DOHH2 (cell line): ENCODE measurements at regions not wholly inside any gene's neighbourhood (a gene's known extent, or its start where the extent isn't known, plus 50 kb on each side); places are given as distances from the start of the nearest gene placed in this dataset.

Source experiments
- H3F3A ChIP-seq: fragments of 200-600 bp; sonication (generic), shearing (Covaris generic); 2 replicates; pipeline ENCODE4 v1.6.0; 2016; ENCODE audit warnings: antibody characterized with exemption, mild to moderate bottlenecking; ENCODE audit not compliant: control insufficient read depth, insufficient read depth
- H3K27ac ChIP-seq: fragments of 200-600 bp; sonication (generic); 2 replicates; pipeline ENCODE4 v1.5.1; 2014; ENCODE audit warnings: low read depth, mild to moderate bottlenecking, low read length, moderate library complexity
- H3K27me3 ChIP-seq: fragments of 200-600 bp; sonication (generic); 2 replicates; pipeline ENCODE4 v1.6.1; 2014; ENCODE audit warnings: mild to moderate bottlenecking, low read length, mixed read lengths; ENCODE audit not compliant: control insufficient read depth
- H3K36me3 ChIP-seq: fragments of 200-600 bp; sonication (generic); 2 replicates; pipeline ENCODE4 v1.6.1; 2014; ENCODE audit warnings: mild to moderate bottlenecking, low read length, moderate library complexity, mixed read lengths; ENCODE audit not compliant: control insufficient read depth
- H3K4me1 ChIP-seq: fragments of 200-600 bp; sonication (generic); 2 replicates; pipeline ENCODE4 v1.6.1; 2014; ENCODE audit warnings: mild to moderate bottlenecking, low read length, mixed read lengths; ENCODE audit not compliant: control insufficient read depth
- H3K4me2 ChIP-seq: fragments of 200-600 bp; sonication (generic); 2 replicates; pipeline ENCODE4 v1.6.0; 2014; ENCODE audit warnings: mild to moderate bottlenecking, low read length, moderate library complexity
- H3K4me3 ChIP-seq: fragments of 200-600 bp; sonication (generic); 2 replicates; pipeline ENCODE4 v1.5.1; 2014; ENCODE audit warnings: mild to moderate bottlenecking, low read length, mixed read lengths
- H3K79me2 ChIP-seq: fragments of 200-600 bp; sonication (generic); 2 replicates; pipeline ENCODE4 v1.6.1; 2014; ENCODE audit warnings: mild to moderate bottlenecking, low read length, mixed read lengths; ENCODE audit not compliant: control insufficient read depth
- H3K9me2 ChIP-seq: fragments of 200-600 bp; sonication (generic); replicated peaks from 2 replicates; pipeline ENCODE4 v1.6.1; 2014; ENCODE audit warnings: mild to moderate bottlenecking, low read length, mixed read lengths; ENCODE audit not compliant: control insufficient read depth
- H3K9me3 ChIP-seq: fragments of 200-600 bp; sonication (generic); 2 replicates; pipeline ENCODE4 v1.6.1; 2014; ENCODE audit warnings: antibody characterized with exemption, low read length, mixed read lengths; ENCODE audit not compliant: control insufficient read depth, insufficient read depth
- H4K20me1 ChIP-seq: fragments of 200-600 bp; sonication (generic); 2 replicates; pipeline ENCODE4 v1.6.0; 2014; ENCODE audit warnings: low read depth, mild to moderate bottlenecking, antibody characterized with exemption, low read length, moderate library complexity; ENCODE audit not compliant: control insufficient read depth, insufficient read depth
- EZH2phosphoT487 ChIP-seq: fragments of 200-600 bp; sonication (generic); IDR thresholded peaks from 2 replicates; pipeline ENCODE4 v1.6.1; 2017; ENCODE audit warnings: borderline replicate concordance, mild to moderate bottlenecking, antibody characterized with exemption, low read length, moderate library complexity, mixed read lengths
- TF ChIP-seq, protein P1 (sequence below): fragments of 200-600 bp; sonication (generic); IDR thresholded peaks from one replicate; pipeline ENCODE4 v1.5.1; 2014; ENCODE audit warnings: antibody characterized with exemption, mild to moderate bottlenecking, low read depth, low read length; ENCODE audit not compliant: poor library complexity, severe bottlenecking

DNA sequence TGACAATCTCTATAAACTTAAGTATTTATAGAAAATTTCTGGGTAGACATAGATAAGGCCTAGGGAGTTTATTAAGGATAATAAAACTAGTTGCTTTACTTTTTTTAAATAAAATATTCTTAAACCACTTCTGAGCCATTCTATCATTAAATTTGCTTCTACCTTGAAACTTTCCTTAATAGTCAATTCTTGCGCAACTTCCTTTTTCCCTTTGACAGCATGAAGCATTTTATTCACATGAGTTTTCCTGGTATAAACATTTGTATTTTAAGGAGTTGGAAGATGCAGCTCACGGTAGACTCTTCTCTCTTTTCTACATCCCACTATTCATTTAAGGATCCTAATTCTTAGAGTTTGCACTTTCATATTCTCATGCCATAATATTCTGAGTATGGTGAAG lies 75.8 kb upstream of the DPH5 start:
- H3K4me2 ChIP-seq, result no peak overlapping the region
- peaks cover 4% of the 10 kb centered on the region for H3F3A ChIP-seq
- H3K9me3 ChIP-seq, result no peaks in the 10 kb centered on the region

DNA sequence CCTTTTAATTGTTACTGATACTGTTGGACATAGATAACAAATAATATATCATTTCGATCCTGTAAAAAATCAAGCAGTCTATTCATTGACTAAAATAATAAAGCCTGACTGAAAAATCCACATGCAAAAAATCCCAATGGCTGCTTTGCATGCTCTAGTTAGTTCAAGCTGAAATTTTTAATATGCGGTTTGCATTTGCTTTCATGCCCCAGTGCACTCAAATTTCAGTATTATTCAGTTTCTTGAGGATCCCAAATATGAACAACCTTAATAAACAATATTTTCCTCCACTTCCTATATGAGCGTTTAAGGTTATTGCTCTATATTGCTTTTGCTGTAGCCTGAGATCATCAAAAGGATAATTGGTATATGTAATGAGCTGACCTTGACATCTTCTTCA lies 75.1 kb upstream of the DPH5 start:
- H3K9me3 ChIP-seq, result no peaks in the 10 kb centered on the region
- H4K20me1 ChIP-seq, result no peaks in the 10 kb centered on the region
- peaks cover 12% of the 10 kb centered on the region for H3K4me1 ChIP-seq
- H3K4me3 ChIP-seq, result no peak overlapping the region
- H3K4me2 ChIP-seq, result no peak overlapping the region
- no peaks in the 10 kb centered on the region for H3K36me3 ChIP-seq
- TF ChIP-seq, protein P1, sequence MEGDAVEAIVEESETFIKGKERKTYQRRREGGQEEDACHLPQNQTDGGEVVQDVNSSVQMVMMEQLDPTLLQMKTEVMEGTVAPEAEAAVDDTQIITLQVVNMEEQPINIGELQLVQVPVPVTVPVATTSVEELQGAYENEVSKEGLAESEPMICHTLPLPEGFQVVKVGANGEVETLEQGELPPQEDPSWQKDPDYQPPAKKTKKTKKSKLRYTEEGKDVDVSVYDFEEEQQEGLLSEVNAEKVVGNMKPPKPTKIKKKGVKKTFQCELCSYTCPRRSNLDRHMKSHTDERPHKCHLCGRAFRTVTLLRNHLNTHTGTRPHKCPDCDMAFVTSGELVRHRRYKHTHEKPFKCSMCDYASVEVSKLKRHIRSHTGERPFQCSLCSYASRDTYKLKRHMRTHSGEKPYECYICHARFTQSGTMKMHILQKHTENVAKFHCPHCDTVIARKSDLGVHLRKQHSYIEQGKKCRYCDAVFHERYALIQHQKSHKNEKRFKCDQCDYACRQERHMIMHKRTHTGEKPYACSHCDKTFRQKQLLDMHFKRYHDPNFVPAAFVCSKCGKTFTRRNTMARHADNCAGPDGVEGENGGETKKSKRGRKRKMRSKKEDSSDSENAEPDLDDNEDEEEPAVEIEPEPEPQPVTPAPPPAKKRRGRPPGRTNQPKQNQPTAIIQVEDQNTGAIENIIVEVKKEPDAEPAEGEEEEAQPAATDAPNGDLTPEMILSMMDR, result no peak
- TF ChIP-seq EZH2phosphoT487, result no peak
- no peaks in the 10 kb centered on the region for H3K79me2 ChIP-seq
- H3K27me3 ChIP-seq, result no peaks in the 10 kb centered on the region
- H3K27ac ChIP-seq, result no peak overlapping the region
- H3K9me2 ChIP-seq, result no peaks in the 10 kb centered on the region
- peaks cover under 1% of the 10 kb centered on the region; the same call in 1 of the 2 replicates for H3F3A ChIP-seq

More for the DNA sequence above, 75.8 kb upstream of the DPH5 start:
- no peak overlapping the region for H3K27ac ChIP-seq
- H3K27me3 ChIP-seq, result no peaks in the 10 kb centered on the region
- no peaks in the 10 kb centered on the region for H3K9me2 ChIP-seq
- H3K4me1 ChIP-seq, result peaks cover 12% of the 10 kb centered on the region
- no peaks in the 10 kb centered on the region for H4K20me1 ChIP-seq
- TF ChIP-seq, protein P1, result no peak
- TF ChIP-seq EZH2phosphoT487, result no peak
- no peaks in the 10 kb centered on the region for H3K79me2 ChIP-seq
- no peak overlapping the region for H3K4me3 ChIP-seq
- H3K36me3 ChIP-seq, result no peaks in the 10 kb centered on the region

DNA sequence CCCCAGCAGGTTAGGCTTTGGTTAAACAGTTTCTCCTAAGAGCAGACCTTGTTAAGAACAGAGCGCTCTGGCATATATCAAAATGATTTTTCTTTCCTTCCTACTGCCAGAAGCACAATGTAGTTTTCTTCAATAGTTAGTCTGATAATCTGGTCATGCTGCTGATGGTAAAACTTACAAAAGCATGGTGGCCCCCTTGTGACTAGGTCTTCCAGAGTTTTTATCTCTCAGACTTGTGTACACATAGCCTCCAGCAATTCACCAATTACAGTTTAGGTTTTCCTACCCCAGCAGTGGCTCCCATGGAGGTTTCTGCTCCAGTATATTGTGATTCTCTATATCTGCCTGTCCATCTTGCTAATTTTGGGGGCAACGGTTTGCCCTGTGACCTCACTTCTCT lies 73.3 kb upstream of the DPH5 start:
- H3K4me3 ChIP-seq, result no peak overlapping the region
- H3K27ac ChIP-seq, result no peak overlapping the region
- no peaks in the 10 kb centered on the region for H3F3A ChIP-seq
- H4K20me1 ChIP-seq, result no peaks in the 10 kb centered on the region
- no peak for TF ChIP-seq EZH2phosphoT487
- TF ChIP-seq, protein P1, result no peak
- H3K4me2 ChIP-seq, result no peak overlapping the region
- peaks cover 12% of the 10 kb centered on the region for H3K4me1 ChIP-seq
- H3K27me3 ChIP-seq, result no peaks in the 10 kb centered on the region
- no peaks in the 10 kb centered on the region for H3K9me3 ChIP-seq
- H3K9me2 ChIP-seq, result no peaks in the 10 kb centered on the region
- no peaks in the 10 kb centered on the region for H3K36me3 ChIP-seq
- H3K79me2 ChIP-seq, result no peaks in the 10 kb centered on the region

DNA sequence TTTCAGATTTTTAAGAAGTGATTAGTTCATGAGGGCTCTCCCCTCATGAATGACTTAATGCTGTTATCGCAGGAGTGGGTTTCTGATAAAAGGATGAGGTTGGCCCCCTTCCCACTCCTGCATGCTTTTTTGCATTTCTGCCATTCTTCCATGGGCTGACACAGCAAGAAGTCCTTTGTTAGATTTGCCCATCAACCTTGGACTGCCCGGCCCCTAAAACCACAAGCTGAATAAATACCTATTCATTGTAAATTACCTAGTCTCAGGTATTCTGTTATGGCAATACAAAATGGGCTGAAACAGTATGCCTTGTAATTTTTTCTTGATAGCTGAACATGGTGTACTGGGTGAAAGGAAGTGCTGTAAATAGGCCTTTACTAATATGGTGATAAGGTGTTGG lies 72.7 kb upstream of the DPH5 start:
- H3K9me2 ChIP-seq, result no peaks in the 10 kb centered on the region
- TF ChIP-seq, protein P1, result no peak
- no peak for TF ChIP-seq EZH2phosphoT487
- H3K9me3 ChIP-seq, result no peaks in the 10 kb centered on the region
- no peaks in the 10 kb centered on the region for H3F3A ChIP-seq
- H3K4me3 ChIP-seq, result no peak overlapping the region
- H4K20me1 ChIP-seq, result no peaks in the 10 kb centered on the region
- H3K4me1 ChIP-seq, result peaks cover 12% of the 10 kb centered on the region
- H3K79me2 ChIP-seq, result no peaks in the 10 kb centered on the region
- no peak overlapping the region for H3K4me2 ChIP-seq
- no peaks in the 10 kb centered on the region for H3K27me3 ChIP-seq
- no peaks in the 10 kb centered on the region for H3K36me3 ChIP-seq
- H3K27ac ChIP-seq, result no peak overlapping the region
